Osteoblast (primary cell): ENCODE measurements at regions not wholly inside any gene's neighbourhood (a gene's known extent, or its start where the extent isn't known, plus 50 kb on each side); places are given as distances from the start of the nearest gene placed in this dataset.

Source experiments
- DNase-seq: peaks from one replicate; pipeline ENCODE4 v3.0.0; 2011; ENCODE audit warnings: low spot score, mixed read lengths; ENCODE audit not compliant: insufficient read length; ENCODE audit errors: missing footprints
- H2AFZ ChIP-seq: 2 replicates; pipeline ENCODE4 v1.6.0; 2011; ENCODE audit warnings: mild to moderate bottlenecking, low read length
- H3K27ac ChIP-seq: 2 replicates; pipeline ENCODE4 v1.5.1; 2011; ENCODE audit warnings: mild to moderate bottlenecking, low read depth, low read length, moderate library complexity
- H3K27me3 ChIP-seq: 2 replicates; pipeline ENCODE4 v1.6.0; 2012; ENCODE audit warnings: mild to moderate bottlenecking, control low read depth, inconsistent platforms, low read length, moderate library complexity; ENCODE audit not compliant: insufficient read depth
- H3K36me3 ChIP-seq: 2 replicates; pipeline ENCODE4 v1.5.1; 2011; ENCODE audit warnings: mild to moderate bottlenecking, low read length, control low read depth, moderate library complexity; ENCODE audit not compliant: insufficient read depth
- H3K4me1 ChIP-seq: 2 replicates; pipeline ENCODE4 v1.5.1; 2011; ENCODE audit warnings: mild to moderate bottlenecking, low read length, control low read depth, moderate library complexity; ENCODE audit not compliant: insufficient read depth
- H3K4me2 ChIP-seq: 2 replicates; pipeline ENCODE4 v1.6.0; 2011; ENCODE audit warnings: mild to moderate bottlenecking, low read length; ENCODE audit not compliant: insufficient read depth
- H3K4me3 ChIP-seq: fragments of 200-600 bp; sonication (generic); 3 replicates; pipeline ENCODE4 v1.5.1; 2012; ENCODE audit warnings: mild to moderate bottlenecking, low read length, inconsistent platforms; ENCODE audit not compliant: insufficient read depth
- H3K79me2 ChIP-seq: 2 replicates; pipeline ENCODE4 v1.6.0; 2012; ENCODE audit warnings: mild to moderate bottlenecking, low read length, control low read depth, inconsistent platforms; ENCODE audit not compliant: insufficient read depth
- H3K9me3 ChIP-seq: 2 replicates; pipeline ENCODE4 v1.5.1; 2011; ENCODE audit warnings: low read depth, low read length, control low read depth
- H4K20me1 ChIP-seq: 2 replicates; pipeline ENCODE4 v1.6.0; 2012; ENCODE audit warnings: mild to moderate bottlenecking, low read length, control low read depth; ENCODE audit not compliant: insufficient read depth
- TF ChIP-seq, protein P1 (sequence below): IDR thresholded peaks from 2 replicates; pipeline ENCODE4 v1.5.1; 2011; ENCODE audit warnings: mild to moderate bottlenecking, low read depth, low read length, moderate library complexity; ENCODE audit errors: extremely low read depth

GRCh38 chr4:141833209-141833608 lies 196.8 kb downstream of the IL15 start:
- no peak overlapping the region for H3K27ac ChIP-seq
- DNase-seq = no peak
- no peaks in the 10 kb centered on the region for H3K79me2 ChIP-seq
- H3K9me3 ChIP-seq = no peaks in the 10 kb centered on the region
- H3K4me1 ChIP-seq = no peaks in the 10 kb centered on the region
- H3K36me3 ChIP-seq = no peaks in the 10 kb centered on the region
- TF ChIP-seq, protein P1, sequence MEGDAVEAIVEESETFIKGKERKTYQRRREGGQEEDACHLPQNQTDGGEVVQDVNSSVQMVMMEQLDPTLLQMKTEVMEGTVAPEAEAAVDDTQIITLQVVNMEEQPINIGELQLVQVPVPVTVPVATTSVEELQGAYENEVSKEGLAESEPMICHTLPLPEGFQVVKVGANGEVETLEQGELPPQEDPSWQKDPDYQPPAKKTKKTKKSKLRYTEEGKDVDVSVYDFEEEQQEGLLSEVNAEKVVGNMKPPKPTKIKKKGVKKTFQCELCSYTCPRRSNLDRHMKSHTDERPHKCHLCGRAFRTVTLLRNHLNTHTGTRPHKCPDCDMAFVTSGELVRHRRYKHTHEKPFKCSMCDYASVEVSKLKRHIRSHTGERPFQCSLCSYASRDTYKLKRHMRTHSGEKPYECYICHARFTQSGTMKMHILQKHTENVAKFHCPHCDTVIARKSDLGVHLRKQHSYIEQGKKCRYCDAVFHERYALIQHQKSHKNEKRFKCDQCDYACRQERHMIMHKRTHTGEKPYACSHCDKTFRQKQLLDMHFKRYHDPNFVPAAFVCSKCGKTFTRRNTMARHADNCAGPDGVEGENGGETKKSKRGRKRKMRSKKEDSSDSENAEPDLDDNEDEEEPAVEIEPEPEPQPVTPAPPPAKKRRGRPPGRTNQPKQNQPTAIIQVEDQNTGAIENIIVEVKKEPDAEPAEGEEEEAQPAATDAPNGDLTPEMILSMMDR = no peak
- no peaks in the 10 kb centered on the region for H3K27me3 ChIP-seq
- H3K4me3 ChIP-seq = no peak overlapping the region
- no peak overlapping the region for H3K4me2 ChIP-seq
- no peaks in the 10 kb centered on the region for H4K20me1 ChIP-seq
- no peak overlapping the region for H2AFZ ChIP-seq

DNA sequence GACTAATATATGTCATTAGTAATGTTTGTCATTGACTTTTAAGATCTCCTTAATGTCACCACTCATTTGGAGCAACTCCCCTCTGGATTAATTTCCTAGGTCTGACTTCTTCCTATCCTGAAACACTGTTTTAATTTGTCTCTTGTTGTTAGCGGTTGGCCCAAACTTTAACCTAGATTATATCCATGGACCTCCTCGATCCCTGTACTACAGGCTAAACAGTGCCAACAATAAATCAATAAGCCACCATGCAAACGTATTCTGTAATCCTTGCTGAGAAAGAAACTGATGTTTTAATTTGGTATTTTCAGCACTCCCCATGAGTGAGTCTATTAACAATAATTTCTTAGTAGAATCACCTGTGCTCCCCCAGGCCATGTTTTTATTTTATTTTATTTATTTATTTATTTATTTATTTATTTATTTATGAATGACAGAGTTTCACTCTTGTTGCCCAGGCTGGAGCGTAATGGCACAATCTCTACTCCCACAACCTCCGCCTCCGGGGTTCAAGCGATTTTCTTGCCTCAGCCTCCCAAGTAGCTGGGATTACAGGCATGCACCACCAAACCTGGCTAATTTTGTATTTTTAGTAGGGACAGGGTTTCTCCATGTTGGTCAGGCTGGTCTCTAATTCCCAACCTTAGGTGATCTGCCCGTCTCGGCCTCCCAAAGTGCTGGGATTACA lies 204.1 kb downstream of the IL15 start:
- no peaks in the 10 kb centered on the region for H3K36me3 ChIP-seq

DNA sequence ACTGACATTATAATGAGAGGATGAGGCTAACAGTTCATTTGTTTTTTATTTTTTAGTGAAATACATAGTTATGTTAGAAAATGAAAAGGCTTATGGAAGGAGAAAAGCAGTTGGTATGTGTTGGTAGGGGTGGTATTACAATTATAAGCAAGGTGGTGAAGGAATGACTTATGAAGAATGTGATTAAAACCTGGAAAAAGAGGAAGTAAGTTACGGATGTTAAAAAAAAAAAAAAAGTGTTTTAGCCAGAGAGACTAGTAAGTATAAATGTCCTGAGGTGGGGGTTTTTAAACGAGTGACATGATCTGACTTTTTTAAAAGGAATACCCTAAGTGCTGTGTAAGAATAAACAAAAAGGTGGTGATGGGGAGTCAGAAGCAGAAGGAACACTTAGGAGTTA lies 206.8 kb downstream of the IL15 start:
- Histone ChIP-seq H3K36me3 (no peaks in the 10 kb centered on the region), H3K9me3 (no peaks in the 10 kb centered on the region), H2AFZ (no peak overlapping the region), H3K27me3 (no peaks in the 10 kb centered on the region), H3K4me2 (no peak overlapping the region), H3K27ac (no peak overlapping the region), H4K20me1 (no peaks in the 10 kb centered on the region), H3K4me3 (no peak overlapping the region), H3K4me1 (no peaks in the 10 kb centered on the region), H3K79me2 (no peaks in the 10 kb centered on the region)
- DNase-seq = no peak
- TF ChIP-seq, protein P1 = no peak

More for the DNA sequence above, 204.1 kb downstream of the IL15 start:
- Histone ChIP-seq H2AFZ (no peak overlapping the region), H3K9me3 (no peaks in the 10 kb centered on the region), H3K4me1 (no peaks in the 10 kb centered on the region), H3K4me2 (no peak overlapping the region), H3K79me2 (no peaks in the 10 kb centered on the region), H3K27me3 (no peaks in the 10 kb centered on the region), H3K27ac (no peak overlapping the region), H4K20me1 (no peaks in the 10 kb centered on the region), H3K4me3 (no peak overlapping the region)
- TF ChIP-seq, protein P1 = no peak
- no peak for DNase-seq

DNA sequence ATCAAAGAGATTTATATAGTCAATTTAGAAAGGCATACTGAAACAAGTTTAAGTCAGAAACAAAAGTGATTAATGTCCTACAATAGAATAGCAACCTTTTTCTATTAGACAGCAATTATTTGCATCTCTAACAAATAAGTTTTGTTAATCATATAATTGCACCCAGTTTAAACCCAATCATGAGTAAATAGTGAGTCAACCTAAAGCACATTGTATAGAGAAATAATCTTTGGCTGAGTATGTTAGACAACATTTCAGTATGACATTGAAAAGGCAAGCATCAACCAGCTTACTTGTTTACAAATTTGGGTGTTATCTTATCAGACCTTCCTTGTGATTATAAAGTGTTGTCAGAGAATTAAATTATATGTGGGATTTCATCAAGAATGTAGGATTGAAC lies 209.5 kb downstream of the IL15 start:
- Histone ChIP-seq H3K27ac (no peak overlapping the region), H3K27me3 (no peaks in the 10 kb centered on the region), H3K36me3 (no peaks in the 10 kb centered on the region), H3K4me3 (no peak overlapping the region), H3K4me2 (no peak overlapping the region), H3K79me2 (no peaks in the 10 kb centered on the region), H4K20me1 (no peaks in the 10 kb centered on the region), H2AFZ (no peak overlapping the region), H3K4me1 (no peaks in the 10 kb centered on the region), H3K9me3 (no peaks in the 10 kb centered on the region)
- TF ChIP-seq, protein P1 = no peak
- no peak for DNase-seq
